ENCODE measurements at regions not wholly inside any gene's neighbourhood (a gene's known extent, or its start where the extent isn't known, plus 50 kb on each side); places are given as distances from the start of the nearest gene placed in this dataset.
"Not testable (repeated sequence)": the region's sequence is repeated elsewhere in the genome, so short reads cannot be mapped to it uniquely, and the experiment has no call there.

- TF ChIP-seq POLR2AphosphoS5 (IDR thresholded peaks at IDR 0.05; ENCODE audit: borderline replicate concordance, low read depth, low read length); EZH2 (IDR thresholded peaks at IDR 0.05); FOXP2 (optimal IDR thresholded peaks at IDR 0.05; ENCODE audit: control extremely low read depth, extremely low read length, insufficient read depth): not testable (repeated sequence)
Observed at GRCh38 chr5:85002026-85002425, 617.3 kb upstream of the EDIL3 start.
